Lung (tissue), 11 donors: ENCODE measurements at regions not wholly inside any gene's neighbourhood (a gene's known extent, or its start where the extent isn't known, plus 50 kb on each side); places are given as distances from the start of the nearest gene placed in this dataset.

Experiments
- ATAC-seq: fragments of 200-7000 bp; cut with Tn5 transposase; one replicate; pipeline ENCODE4 v1.9.1; 2020; ENCODE audit warnings: moderate number of reproducible peaks; ENCODE audit not compliant: insufficient read depth, low FRiP score
- DNase-seq, 3 donors: peaks; one replicate each; pipeline ENCODE4 v3.0.0-alpha.2; 2013 to 2017
- H3K27ac ChIP-seq, 2 donors: one replicate each; pipeline ENCODE4 v1.5.1; 2013; ENCODE audit warnings: mild to moderate bottlenecking in 2 of 2, moderate library complexity in 2 of 2, control low read depth in 1 of 2, inconsistent platforms in 1 of 2, low read depth in 1 of 2, low read length in 1 of 2
- H3K27me3 ChIP-seq, 3 donors: one replicate each; pipeline ENCODE4 v1.5.1; 2013; ENCODE audit warnings: low read length in 2 of 3; ENCODE audit not compliant: control insufficient read depth in 3 of 3, insufficient read depth in 3 of 3
- H3K36me3 ChIP-seq, 4 donors: one replicate each; pipeline ENCODE4 v1.5.1; 2013; ENCODE audit warnings: low read length in 4 of 4, mild to moderate bottlenecking in 1 of 4, moderate library complexity in 1 of 4; ENCODE audit not compliant: control insufficient read depth in 4 of 4, insufficient read depth in 4 of 4
- H3K4me1 ChIP-seq, 5 donors: one replicate each; pipeline ENCODE4 v1.5.1; 2013; ENCODE audit warnings: low read length in 5 of 5, mild to moderate bottlenecking in 2 of 5, moderate library complexity in 1 of 5; ENCODE audit not compliant: control insufficient read depth in 5 of 5, insufficient read depth in 5 of 5
- H3K4me3 ChIP-seq: one replicate; pipeline ENCODE4 v1.5.1; 2013; ENCODE audit warnings: mild to moderate bottlenecking, control low read depth, moderate library complexity
- H3K9ac ChIP-seq, 2 donors: one replicate each; pipeline ENCODE4 v1.5.1; 2013; ENCODE audit warnings: low read length in 2 of 2, control low read depth in 1 of 2; ENCODE audit not compliant: insufficient read depth in 1 of 2
- H3K9me3 ChIP-seq, 4 donors: one replicate each; pipeline ENCODE4 v1.5.1; 2013; ENCODE audit warnings: low read length in 3 of 4, mild to moderate bottlenecking in 1 of 4, moderate library complexity in 1 of 4; ENCODE audit not compliant: control insufficient read depth in 4 of 4, insufficient read depth in 3 of 4
- CTCF ChIP-seq: IDR thresholded peaks from 2 replicates; pipeline ENCODE4 v1.5.1; 2012; ENCODE audit warnings: mild to moderate bottlenecking; ENCODE audit errors: control extremely low read depth, extremely low read depth
- WGBS, 2 donors: extraction: QIAGEN DNeasy Blood & Tissue Kit; methylation state at CpG; one replicate each; pipeline ENCODE4 v1.1.7; 2013; 5-methylcytosine and 5-hydroxymethylcytosine counted together
- donor health status: control.
- donor health status: control.
- donor health status: Bipolar disorder and iron deficiency.
- donor health status: healthy.
- donor health status: DM: yes; HTN: yes; CAD: no.

GRCh38 chr13:74017301-74018061, 116.7 kb downstream of the KLF12 start:
- no peaks in the 10 kb centered on the region for H3K9me3 ChIP-seq
- no peak for TF ChIP-seq CTCF
- ATAC-seq (no peak), DNase-seq (no peak)
- H3K27me3 ChIP-seq: no peaks in the 10 kb centered on the region
- no peak overlapping the region for H3K9ac ChIP-seq
- 84 to 88% methylated on average over 4 of the region's 4 CpGs for WGBS, 2 donors
- peaks cover 0 to 13% (median 0%) of the 10 kb centered on the region in 5 donors for H3K4me1 ChIP-seq
- H3K36me3 ChIP-seq: no peaks in the 10 kb centered on the region
- no peak overlapping the region for H3K4me3 ChIP-seq
- no peak overlapping the region for H3K27ac ChIP-seq

DNA sequence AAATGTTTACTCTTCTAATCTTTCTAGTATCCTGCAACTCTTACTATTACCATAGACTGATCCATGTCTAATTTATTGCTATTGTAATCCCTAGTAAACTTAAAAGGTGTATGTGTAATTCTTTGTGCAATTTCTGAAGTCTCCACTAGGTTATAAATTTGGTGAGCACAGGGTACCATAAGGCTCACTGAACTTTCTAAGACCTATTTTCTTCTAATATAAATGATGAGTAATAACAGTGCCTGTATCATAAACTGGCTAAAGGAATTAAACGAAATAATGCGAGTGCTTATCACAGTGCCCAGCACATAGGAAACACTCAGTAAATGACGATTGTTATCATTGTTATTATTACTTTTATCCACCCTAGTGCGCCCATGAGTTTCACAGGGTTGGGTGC, 119.1 kb downstream of the KLF12 start:
- DNase-seq (no peak), ATAC-seq (no peak)
- no peaks in the 10 kb centered on the region for H3K36me3 ChIP-seq
- H3K4me3 ChIP-seq: no peak overlapping the region
- no peaks in the 10 kb centered on the region for H3K27me3 ChIP-seq
- 94 to 96% methylated on average over 4 of the region's 4 CpGs for WGBS, 2 donors
- H3K9ac ChIP-seq: no peak overlapping the region
- no peak overlapping the region for H3K27ac ChIP-seq
- no peak for TF ChIP-seq CTCF
- H3K9me3 ChIP-seq: no peaks in the 10 kb centered on the region
- H3K4me1 ChIP-seq: peaks cover 0 to 16% (median 0%) of the 10 kb centered on the region in 5 donors

DNA sequence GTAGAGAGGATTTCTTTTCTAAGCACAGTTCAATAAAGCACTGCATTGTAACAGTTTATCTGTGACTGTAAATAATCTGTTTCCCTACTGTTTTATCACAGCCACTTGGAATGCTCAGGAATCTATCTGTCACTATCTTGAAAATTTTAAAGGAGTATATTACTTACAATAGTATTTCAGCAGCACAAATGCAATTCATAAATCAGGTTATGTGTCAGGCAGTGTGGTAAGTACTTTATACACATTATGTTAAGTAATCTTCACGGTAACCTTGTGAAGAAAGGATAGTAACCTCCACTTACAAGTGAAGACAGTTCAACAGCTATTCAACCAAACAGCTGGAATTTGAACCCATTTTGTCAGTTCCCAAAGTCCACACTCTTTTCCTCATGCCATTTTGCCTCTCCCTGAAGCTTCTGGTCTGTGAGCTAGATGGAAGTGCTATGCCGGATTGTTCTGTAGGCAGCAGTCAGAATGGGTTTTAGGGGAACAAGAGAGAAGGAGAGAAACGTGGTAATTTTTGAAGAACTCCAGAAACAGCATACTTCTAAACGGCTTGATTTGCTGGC, 125.0 kb downstream of the KLF12 start:
- Histone ChIP-seq H3K27me3 (no peaks in the 10 kb centered on the region), H3K27ac (no peak overlapping the region), H3K36me3 (no peaks in the 10 kb centered on the region), H3K9me3 (no peaks in the 10 kb centered on the region), H3K9ac (no peak overlapping the region), H3K4me3 (no peak overlapping the region), H3K4me1 (peaks cover 0 to 16% (median 0%) of the 10 kb centered on the region in 5 donors)
- ATAC-seq (no peak), DNase-seq (no peak)
- no peak for TF ChIP-seq CTCF
- 85 to 88% methylated on average over 4 of the region's 4 CpGs for WGBS, 2 donors
